ENCODE measurements at regions not wholly inside any gene's neighbourhood (a gene's known extent, or its start where the extent isn't known, plus 50 kb on each side); places are given as distances from the start of the nearest gene placed in this dataset.

DNA sequence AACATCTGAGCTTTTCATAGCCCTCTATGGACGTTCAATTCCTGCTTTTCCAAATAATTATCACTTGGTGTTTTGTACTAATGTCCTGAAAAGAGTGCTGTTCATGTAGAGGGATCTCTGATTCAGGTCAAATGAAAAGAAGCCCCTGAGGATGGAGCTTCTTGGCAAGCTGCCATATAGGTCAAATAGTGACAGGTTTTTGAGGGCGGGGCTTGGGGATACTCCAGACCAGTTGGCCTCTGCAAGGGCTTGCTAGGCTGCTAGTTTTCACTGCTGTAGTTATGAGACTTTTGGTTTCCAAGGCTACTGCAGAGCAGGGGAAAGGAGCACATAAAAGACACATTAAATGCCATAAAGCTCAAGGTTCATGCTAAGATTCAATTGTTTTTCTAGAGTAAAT lies 257.2 kb upstream of the CACNA2D1 start:
- TF ChIP-seq, protein P1, sequence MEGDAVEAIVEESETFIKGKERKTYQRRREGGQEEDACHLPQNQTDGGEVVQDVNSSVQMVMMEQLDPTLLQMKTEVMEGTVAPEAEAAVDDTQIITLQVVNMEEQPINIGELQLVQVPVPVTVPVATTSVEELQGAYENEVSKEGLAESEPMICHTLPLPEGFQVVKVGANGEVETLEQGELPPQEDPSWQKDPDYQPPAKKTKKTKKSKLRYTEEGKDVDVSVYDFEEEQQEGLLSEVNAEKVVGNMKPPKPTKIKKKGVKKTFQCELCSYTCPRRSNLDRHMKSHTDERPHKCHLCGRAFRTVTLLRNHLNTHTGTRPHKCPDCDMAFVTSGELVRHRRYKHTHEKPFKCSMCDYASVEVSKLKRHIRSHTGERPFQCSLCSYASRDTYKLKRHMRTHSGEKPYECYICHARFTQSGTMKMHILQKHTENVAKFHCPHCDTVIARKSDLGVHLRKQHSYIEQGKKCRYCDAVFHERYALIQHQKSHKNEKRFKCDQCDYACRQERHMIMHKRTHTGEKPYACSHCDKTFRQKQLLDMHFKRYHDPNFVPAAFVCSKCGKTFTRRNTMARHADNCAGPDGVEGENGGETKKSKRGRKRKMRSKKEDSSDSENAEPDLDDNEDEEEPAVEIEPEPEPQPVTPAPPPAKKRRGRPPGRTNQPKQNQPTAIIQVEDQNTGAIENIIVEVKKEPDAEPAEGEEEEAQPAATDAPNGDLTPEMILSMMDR (IDR thresholded peaks at IDR 0.05), result no peak
- no peak for TF ChIP-seq POLR2A (IDR thresholded peaks at IDR 0.05)
